Transverse colon (tissue), 4 donors: ENCODE measurements at regions not wholly inside any gene's neighbourhood (a gene's known extent, or its start where the extent isn't known, plus 50 kb on each side); places are given as distances from the start of the nearest gene placed in this dataset.

Experiments
- DNase-seq: peaks from one replicate; pipeline ENCODE4 v3.0.0-alpha.2; 2019
- H3K27ac ChIP-seq, 4 donors: fragments of 200-600 bp; sonication (generic); 2 replicates each; pipeline ENCODE4 v1.5.1; 2016 to 2018; ENCODE audit warnings: inconsistent platforms in 4 of 4
- H3K27me3 ChIP-seq: fragments of 200-600 bp; sonication (generic); 2 replicates; pipeline ENCODE4 v1.5.1; 2017; ENCODE audit warnings: inconsistent platforms
- H3K36me3 ChIP-seq, 4 donors: fragments of 200-600 bp; sonication (generic); 2 replicates each; pipeline ENCODE4 v1.5.1; 2017 to 2019; ENCODE audit warnings: inconsistent platforms in 4 of 4
- H3K4me1 ChIP-seq, 4 donors: fragments of 200-600 bp; sonication (generic); 2 replicates each; pipeline ENCODE4 v1.5.1; 2017 to 2020; ENCODE audit warnings: inconsistent platforms in 4 of 4
- H3K4me3 ChIP-seq, 4 donors: fragments of 200-600 bp; sonication (generic); 1 replicate in 1 of 4; 2 replicates in 3 of 4; pipeline versions ENCODE4 v1.5.1 to v1.6.1; 2017 to 2019; ENCODE audit warnings: inconsistent platforms in 4 of 4
- H3K9me3 ChIP-seq, 2 donors: fragments of 200-600 bp; sonication (generic); 2 replicates each; pipeline ENCODE4 v1.5.1; 2017 to 2019; ENCODE audit warnings: inconsistent platforms in 2 of 2
- CTCF ChIP-seq, 5 experiments: fragments of 200-600 bp in 3 of 5; fragments of 450-650 bp in 2 of 5; sonication (generic) in 3 of 5; IDR thresholded peaks; 1 replicate in 2 of 5; 2 replicates in 3 of 5; pipeline ENCODE4 v1.5.1; 2016 to 2017; ENCODE audit warnings: antibody characterized with exemption in 5 of 5, inconsistent platforms in 3 of 5, mild to moderate bottlenecking in 2 of 5, moderate library complexity in 1 of 5
- EP300 ChIP-seq: sonication (generic); formaldehyde crosslinking; IDR thresholded peaks from one replicate; pipeline ENCODE4 v1.6.1; 2017; ENCODE audit warnings: antibody characterized with exemption, low read depth
- POLR2A ChIP-seq: fragments of 450-650 bp; IDR thresholded peaks from one replicate; pipeline ENCODE4 v1.6.1; 2016; ENCODE audit warnings: antibody characterized with exemption, mild to moderate bottlenecking, moderate library complexity
- POLR2AphosphoS5 ChIP-seq, 3 donors: sonication (generic); formaldehyde crosslinking; IDR thresholded peaks; one replicate each; pipeline ENCODE4 v1.6.1; 2016; ENCODE audit warnings: antibody characterized with exemption in 3 of 3
- WGBS, 2 donors: methylation state at CpG; one replicate each; pipeline ENCODE4 v1.1.5; 2018; ENCODE audit warnings: low coverage in 1 of 2; 5-methylcytosine and 5-hydroxymethylcytosine counted together
- in situ Hi-C, 4 donors: fragments of 200-750 bp; cut with MboI; loops; one replicate each; pipeline versions ENCODE4 v1.15.0 to v1.15.1; 2017; ENCODE audit warnings: low sequenced_read_pairs in 3 of 4, low pct_ligation_motif_present in 1 of 4, low pct_unique_long_range_greater_than_20kb in 1 of 4
- intact Hi-C: fragments of 100-400 bp; cut with DNase I; formaldehyde crosslinking; loops from one replicate; pipeline ENCODE4 v1.15.1; 2023; ENCODE audit warnings: low total_unique reads

DNA sequence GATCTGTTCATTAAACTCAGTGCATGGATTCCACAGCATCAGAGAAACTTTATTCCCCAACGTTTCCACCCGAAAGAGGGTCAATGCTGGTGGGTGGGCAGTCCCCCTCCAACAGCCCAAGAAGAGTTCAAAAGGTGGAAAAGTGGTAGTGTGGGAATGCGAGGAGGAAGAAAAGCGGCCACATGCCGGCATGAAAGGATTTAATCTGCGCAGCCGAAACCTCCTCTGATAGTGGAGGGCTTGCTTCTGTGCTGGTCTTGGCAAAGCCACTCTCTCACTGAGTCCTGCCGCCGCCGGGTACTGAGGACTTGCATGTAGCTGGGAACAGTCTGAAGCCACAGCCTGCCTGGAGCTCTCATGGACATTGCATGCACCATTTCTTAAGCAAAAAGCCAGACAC, 136.2 kb upstream of the ZNF536 start:
- no peak for DNase-seq
- no peaks in the 10 kb centered on the region for H3K36me3 ChIP-seq
- peak overlapping the region in 1 of 4 donors; percentile 5 for H3K27ac ChIP-seq
- intact Hi-C loops (no loop called here), in situ Hi-C loops (no loop called here)
- H3K9me3 ChIP-seq = no peaks in the 10 kb centered on the region
- 33 to 34% methylated on average over 8 to 10 of the region's 10 CpGs for WGBS, 2 donors
- H3K4me1 ChIP-seq = no peaks in the 10 kb centered on the region
- peaks cover 37% of the 10 kb centered on the region for H3K27me3 ChIP-seq
- TF ChIP-seq POLR2AphosphoS5 (IDR thresholded peaks at IDR 0.05) = no peak
- TF ChIP-seq POLR2A = no peak
- TF ChIP-seq CTCF (IDR thresholded peaks at IDR 0.05) = no peak
- no peak for TF ChIP-seq EP300
- peak overlapping the region in 1 of 4 donors; percentile 9 for H3K4me3 ChIP-seq

DNA sequence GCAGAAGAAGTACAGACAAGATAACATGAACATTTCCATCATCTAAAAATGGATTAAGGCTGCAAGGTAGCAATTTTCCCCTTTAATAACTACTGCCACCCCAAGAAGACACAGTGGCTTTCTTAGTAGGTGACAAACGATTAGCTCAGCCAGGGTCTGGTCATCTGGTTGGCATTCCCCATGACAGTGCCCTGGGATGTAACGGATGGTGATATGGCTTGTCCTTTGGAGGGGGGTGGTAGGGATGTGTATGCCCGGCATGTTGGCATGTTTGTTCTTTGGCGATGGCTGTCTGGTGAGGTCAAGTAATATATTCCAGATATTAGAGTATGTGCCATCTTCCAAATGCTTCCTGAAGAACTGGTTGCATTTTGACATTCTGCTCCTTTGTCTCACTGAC, 135.6 kb upstream of the ZNF536 start:
- Histone ChIP-seq H3K4me1 (no peaks in the 10 kb centered on the region), H3K4me3 (no peak overlapping the region), H3K27me3 (peaks cover 33% of the 10 kb centered on the region), H3K27ac (no peak overlapping the region), H3K9me3 (no peaks in the 10 kb centered on the region), H3K36me3 (no peaks in the 10 kb centered on the region)
- DNase-seq = no peak
- intact Hi-C loops (no loop called here), in situ Hi-C loops (no loop called here)
- TF ChIP-seq CTCF (IDR thresholded peaks at IDR 0.05) (no peak), EP300 (no peak), POLR2A (no peak), POLR2AphosphoS5 (IDR thresholded peaks at IDR 0.05) (no peak)
- WGBS, 2 donors = 73 to 78% methylated on average over 4 of the region's 4 CpGs

GRCh38 chr19:30237140-30237539, 135.0 kb upstream of the ZNF536 start:
- no peak for TF ChIP-seq POLR2AphosphoS5 (IDR thresholded peaks at IDR 0.05)
- TF ChIP-seq CTCF (IDR thresholded peaks at IDR 0.05) = no peak
- no peak for TF ChIP-seq POLR2A
- no peak for TF ChIP-seq EP300
- H3K27me3 ChIP-seq = peaks cover 29% of the 10 kb centered on the region
- in situ Hi-C loops = no loop called here
- no peak for DNase-seq
- no peaks in the 10 kb centered on the region for H3K4me1 ChIP-seq
- no peak overlapping the region for H3K27ac ChIP-seq
- no peak overlapping the region for H3K4me3 ChIP-seq
- intact Hi-C loops = no loop called here
- WGBS, 2 donors = 56 to 68% methylated on average over 2 to 5 of the region's 5 CpGs
- H3K36me3 ChIP-seq = no peaks in the 10 kb centered on the region
- H3K9me3 ChIP-seq = no peaks in the 10 kb centered on the region

DNA sequence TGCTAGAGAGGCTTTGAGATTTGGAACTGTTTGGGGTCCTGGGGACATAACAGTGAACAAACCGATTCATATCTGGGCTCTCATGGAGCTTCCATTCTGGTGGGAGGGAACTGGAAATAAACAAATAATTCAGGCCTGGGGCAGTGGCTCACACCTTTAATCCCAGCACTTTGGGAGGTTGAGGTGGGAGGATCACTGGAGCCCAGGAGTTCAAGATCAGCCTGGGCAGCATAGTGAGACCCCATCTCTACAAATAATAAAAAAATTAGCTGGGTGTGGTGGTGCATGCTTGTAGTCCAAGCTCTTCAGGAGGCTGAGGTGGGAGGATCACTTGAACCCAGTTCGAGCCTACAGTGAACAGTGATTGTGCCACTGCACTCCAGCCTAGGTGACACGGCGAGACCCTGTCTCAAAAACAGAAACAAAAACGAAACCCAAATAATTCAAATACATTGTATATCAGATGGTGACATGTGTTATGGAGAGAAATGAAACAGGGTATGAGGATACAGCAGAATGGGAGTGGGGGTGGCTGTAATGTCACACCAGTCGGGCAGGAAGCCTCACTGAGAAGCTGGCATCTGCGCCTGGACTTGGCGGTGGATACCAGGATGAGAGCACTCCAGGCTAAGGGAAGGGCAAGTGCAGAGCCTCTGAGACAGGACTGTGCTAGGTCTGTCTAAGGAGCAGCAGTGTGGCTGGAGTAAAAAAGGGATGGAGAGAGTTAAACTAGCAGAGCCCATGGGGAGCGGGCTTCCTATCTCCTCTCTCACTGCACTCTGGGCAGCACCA, 131.1 kb upstream of the ZNF536 start:
- Histone ChIP-seq H3K9me3 (no peaks in the 10 kb centered on the region), H3K27me3 (peaks cover 10% of the 10 kb centered on the region), H3K36me3 (no peaks in the 10 kb centered on the region), H3K4me1 (no peaks in the 10 kb centered on the region), H3K4me3 (no peak overlapping the region), H3K27ac (no peak overlapping the region)
- no peak for DNase-seq
- in situ Hi-C loops (no loop called here), intact Hi-C loops (no loop called here)
- WGBS, 2 donors = 73 to 81% methylated on average over 7 to 9 of the region's 9 CpGs
- TF ChIP-seq POLR2AphosphoS5 (IDR thresholded peaks at IDR 0.05) = no peak
- no peak for TF ChIP-seq CTCF (IDR thresholded peaks at IDR 0.05)
- no peak for TF ChIP-seq POLR2A
